ENCODE measurements at regions not wholly inside any gene's neighbourhood (a gene's known extent, or its start where the extent isn't known, plus 50 kb on each side); places are given as distances from the start of the nearest gene placed in this dataset.

DNA sequence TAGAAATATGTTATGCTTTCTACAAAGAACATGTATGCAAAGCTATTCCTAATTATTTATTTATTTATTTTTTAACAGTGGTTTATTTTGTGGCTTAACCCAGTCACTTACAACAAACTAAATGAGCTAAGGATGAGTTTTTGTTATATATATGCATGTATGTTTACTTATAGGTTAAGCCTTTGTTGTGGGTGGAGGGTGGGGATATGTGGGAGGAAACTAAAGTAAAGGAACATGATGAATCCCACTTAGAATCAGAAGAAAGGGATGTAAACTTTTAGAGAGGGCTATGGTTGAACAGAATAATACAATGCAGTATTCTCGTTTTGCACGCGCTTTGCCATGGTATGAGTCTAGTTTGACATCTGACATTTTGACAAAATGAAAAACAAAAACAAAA is 321.0 kb upstream of the RUNX1 start:
- H2AFZ ChIP-seq (ENCODE audit: low read length): no peak overlapping the region
- TF ChIP-seq, protein P1, sequence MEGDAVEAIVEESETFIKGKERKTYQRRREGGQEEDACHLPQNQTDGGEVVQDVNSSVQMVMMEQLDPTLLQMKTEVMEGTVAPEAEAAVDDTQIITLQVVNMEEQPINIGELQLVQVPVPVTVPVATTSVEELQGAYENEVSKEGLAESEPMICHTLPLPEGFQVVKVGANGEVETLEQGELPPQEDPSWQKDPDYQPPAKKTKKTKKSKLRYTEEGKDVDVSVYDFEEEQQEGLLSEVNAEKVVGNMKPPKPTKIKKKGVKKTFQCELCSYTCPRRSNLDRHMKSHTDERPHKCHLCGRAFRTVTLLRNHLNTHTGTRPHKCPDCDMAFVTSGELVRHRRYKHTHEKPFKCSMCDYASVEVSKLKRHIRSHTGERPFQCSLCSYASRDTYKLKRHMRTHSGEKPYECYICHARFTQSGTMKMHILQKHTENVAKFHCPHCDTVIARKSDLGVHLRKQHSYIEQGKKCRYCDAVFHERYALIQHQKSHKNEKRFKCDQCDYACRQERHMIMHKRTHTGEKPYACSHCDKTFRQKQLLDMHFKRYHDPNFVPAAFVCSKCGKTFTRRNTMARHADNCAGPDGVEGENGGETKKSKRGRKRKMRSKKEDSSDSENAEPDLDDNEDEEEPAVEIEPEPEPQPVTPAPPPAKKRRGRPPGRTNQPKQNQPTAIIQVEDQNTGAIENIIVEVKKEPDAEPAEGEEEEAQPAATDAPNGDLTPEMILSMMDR (conservative IDR thresholded peaks at IDR 0.05): no peak
- H3K27me3 Mint-ChIP-seq (ENCODE audit: low read depth): no peaks in the 10 kb centered on the region
- H3K27ac ChIP-seq (ENCODE audit: insufficient read length, low read depth, low read length): no peak overlapping the region
- no peaks in the 10 kb centered on the region for H3K36me3 Mint-ChIP-seq (ENCODE audit: insufficient read depth in 1 of 3, low read depth in 3 of 3)
- no peaks in the 10 kb centered on the region for H4K20me1 ChIP-seq (ENCODE audit: control insufficient read depth, insufficient read depth, insufficient read length)
- no peak overlapping the region for H4K8ac ChIP-seq (replicated peaks; ENCODE audit: insufficient read length, low read depth, low read length)
- no peaks in the 10 kb centered on the region for H3K79me2 ChIP-seq (ENCODE audit: insufficient read depth, low read length)
- H2BK120ac ChIP-seq (ENCODE audit: low read depth, low read length, poor library complexity, severe bottlenecking): no peak overlapping the region
- H2BK12ac ChIP-seq (ENCODE audit: insufficient read length, low read depth, low read length): no peak overlapping the region
- no CpG with 5 or more reads among the region's 3 CpGs for WGBS (ENCODE audit: extremely low coverage, insufficient read length, low lambda C conversion rate)
- H3K27ac Mint-ChIP-seq: no peak overlapping the region
- no peak overlapping the region for H4K91ac ChIP-seq (ENCODE audit: insufficient read length, low read depth, low read length)
- no peak for DNase-seq
- no peaks in the 10 kb centered on the region for H3K79me1 ChIP-seq (ENCODE audit: insufficient read depth, low read depth, low read length, poor library complexity, severe bottlenecking)
- H3K23ac ChIP-seq (ENCODE audit: insufficient read length, low read depth, low read length): no peak overlapping the region
- no peak overlapping the region for H3K14ac ChIP-seq (ENCODE audit: insufficient read depth, low read length)
- H3T11ph ChIP-seq (ENCODE audit: low read length): no peak overlapping the region
- H3K9me3 Mint-ChIP-seq: no peaks in the 10 kb centered on the region
- H2AK5ac ChIP-seq (ENCODE audit: insufficient read length, low read length): no peak overlapping the region
- H3K4me2 ChIP-seq (ENCODE audit: insufficient read depth, insufficient read length, low read length): no peak overlapping the region
- no peak overlapping the region for H2BK5ac ChIP-seq (ENCODE audit: insufficient read length, low read length)
- no peaks in the 10 kb centered on the region for H3K27me3 ChIP-seq (ENCODE audit: insufficient read depth, low read length)
- H3K4me3 Mint-ChIP-seq: no peak overlapping the region
- no peak overlapping the region for H2BK15ac ChIP-seq (ENCODE audit: low read depth, low read length)
- H3K23me2 ChIP-seq (ENCODE audit: insufficient read length, low read depth, low read length, poor library complexity, severe bottlenecking): no peaks in the 10 kb centered on the region
- H3K9ac ChIP-seq (ENCODE audit: extremely low read depth, insufficient read length, low read length): no peak overlapping the region
- H2BK20ac ChIP-seq (ENCODE audit: low read depth, low read length, poor library complexity, severe bottlenecking): no peak overlapping the region
- no peak overlapping the region for H3K4ac ChIP-seq (ENCODE audit: low read depth, low read length)
- no peak overlapping the region for H3K56ac ChIP-seq (ENCODE audit: insufficient read length, low read depth, low read length)
- no peaks in the 10 kb centered on the region for H3K9me3 ChIP-seq (ENCODE audit: control insufficient read depth, low read depth, low read length)
- H3K4me1 ChIP-seq (ENCODE audit: insufficient read depth, low read length): peaks cover 3% of the 10 kb centered on the region; the same call in 1 of the 2 replicates
- H3K4me1 Mint-ChIP-seq: peaks cover 24% of the 10 kb centered on the region in 2 experiments
- no peak overlapping the region for H4K5ac ChIP-seq (ENCODE audit: insufficient read length, low read depth, low read length)
- no peak overlapping the region for H3K18ac ChIP-seq (ENCODE audit: insufficient read length, low read depth, low read length)

All from H9 (cell line).